H1 (cell line): ENCODE measurements at regions not wholly inside any gene's neighbourhood (a gene's known extent, or its start where the extent isn't known, plus 50 kb on each side); places are given as distances from the start of the nearest gene placed in this dataset.

ENCODE experiments used
- CTCF ChIA-PET: fragments of 300-600 bp; sonication (Branson Sonifier 250); formaldehyde crosslinking; loops from one replicate; lab custom pipeline; 2021; ENCODE audit not compliant: partially characterized antibody; lab: Charles Lee
- POLR2A ChIA-PET: fragments of 300-600 bp; sonication (Branson Sonifier 250); formaldehyde crosslinking; loops from one replicate; lab custom pipeline; 2021; ENCODE audit warnings: inconsistent platforms; ENCODE audit not compliant: partially characterized antibody; lab: Charles Lee
- DNase-seq, 2 experiments: peaks; one replicate each; pipeline versions ENCODE4 v3.0.0 to v3.0.0-alpha.2; 2010 to 2022; ENCODE audit warnings: low spot score in 2 of 2, low read depth in 1 of 2, mixed read lengths in 1 of 2
- FAIRE-seq: peaks from 2 replicates; lab custom pipeline; 2011; peaks lifted over from hg19 to GRCh38; lab: Jason Lieb, UNC
- H2AFZ ChIP-seq: 2 replicates; pipeline ENCODE4 v1.8.1; 2012; ENCODE audit warnings: low read length, inconsistent platforms
- H2AK5ac ChIP-seq: 2 replicates; pipeline ENCODE4 v1.6.1; 2013; ENCODE audit warnings: low read depth, low read length
- H2BK120ac ChIP-seq: replicated peaks from 2 replicates; pipeline ENCODE3; 2013; ENCODE audit warnings: low read depth, low read length, inconsistent platforms
- H2BK12ac ChIP-seq: 2 replicates; pipeline ENCODE4 v1.6.1; 2013; ENCODE audit warnings: low read depth, low read length
- H2BK15ac ChIP-seq: 2 replicates; pipeline ENCODE4 v1.6.1; 2013; ENCODE audit warnings: low read length
- H2BK20ac ChIP-seq: 2 replicates; pipeline ENCODE4 v1.6.1; 2013; ENCODE audit warnings: low read length
- H2BK5ac ChIP-seq: 2 replicates; pipeline ENCODE4 v1.6.1; 2013; ENCODE audit warnings: low read depth, low read length
- H3K14ac ChIP-seq: 2 replicates; pipeline ENCODE4 v1.6.1; 2013; ENCODE audit warnings: inconsistent platforms; ENCODE audit not compliant: insufficient read length
- H3K18ac ChIP-seq: 2 replicates; pipeline ENCODE4 v1.6.1; 2013; ENCODE audit warnings: low read length; ENCODE audit errors: extremely low read depth
- H3K23ac ChIP-seq: 2 replicates; pipeline ENCODE4 v1.6.1; 2013; ENCODE audit warnings: inconsistent platforms; ENCODE audit not compliant: insufficient read length
- H3K23me2 ChIP-seq: 2 replicates; pipeline ENCODE4 v1.6.1; 2013; ENCODE audit warnings: low read depth, low read length
- H3K27ac ChIP-seq: 2 replicates; pipeline ENCODE4 v1.6.1; 2011; ENCODE audit warnings: low read depth, low read length, inconsistent platforms
- H3K27me3 ChIP-seq, 4 experiments: replicated peaks in 1 of 4; 1 replicate in 1 of 4; 2 replicates in 3 of 4; pipeline versions ENCODE4 v1.6.1 to v1.8.1; 2011 to 2013; ENCODE audit warnings: low read length in 3 of 4, mild to moderate bottlenecking in 3 of 4, inconsistent platforms in 2 of 4, mixed read lengths in 2 of 4, moderate library complexity in 1 of 4; ENCODE audit not compliant: control insufficient read depth in 3 of 4, insufficient read depth in 3 of 4; ENCODE audit errors: extremely low read depth in 1 of 4
- H3K36me3 ChIP-seq, 4 experiments: 2 replicates each; pipeline versions ENCODE4 v1.6.1 to v1.8.1; 2011 to 2013; ENCODE audit warnings: mild to moderate bottlenecking in 4 of 4, low read length in 3 of 4, moderate library complexity in 2 of 4, control low read depth in 1 of 4, inconsistent platforms in 1 of 4; ENCODE audit not compliant: insufficient read depth in 4 of 4, control insufficient read depth in 2 of 4
- H3K4ac ChIP-seq: replicated peaks from 2 replicates; pipeline ENCODE3; 2013; ENCODE audit warnings: low read length, low read depth, mixed read lengths, inconsistent platforms; ENCODE audit not compliant: insufficient read length
- H3K4me1 ChIP-seq, 4 experiments: replicated peaks in 1 of 4; 1 replicate in 1 of 4; 2 replicates in 3 of 4; pipeline versions ENCODE4 v1.6.1 to v1.8.1; 2011 to 2013; ENCODE audit warnings: low read length in 3 of 4, inconsistent platforms in 2 of 4, mixed read lengths in 1 of 4; ENCODE audit not compliant: insufficient read depth in 4 of 4, control insufficient read depth in 3 of 4
- H3K4me2 ChIP-seq, 2 experiments: 2 replicates each; pipeline versions ENCODE4 v1.6.1 to v1.8.1; 2011 to 2013; ENCODE audit warnings: low read depth in 2 of 2, low read length in 2 of 2, control low read depth in 1 of 2, inconsistent platforms in 1 of 2, mild to moderate bottlenecking in 1 of 2; ENCODE audit not compliant: insufficient read depth in 1 of 2
- H3K4me3 ChIP-seq, 4 experiments: fragments of 200-600, 300-600 bp in 1 of 4; sonication (generic), shearing (Covaris generic), sonication (Bioruptor Twin) in 1 of 4; 2 replicates each; pipeline versions ENCODE4 v1.5.1 to v1.8.1; 2011 to 2016; ENCODE audit warnings: low read length in 4 of 4, low read depth in 3 of 4, control low read depth in 2 of 4, inconsistent platforms in 2 of 4, mild to moderate bottlenecking in 2 of 4, mixed read lengths in 1 of 4, moderate library complexity in 1 of 4; ENCODE audit not compliant: insufficient read depth in 2 of 4; ENCODE audit errors: extremely low read depth in 1 of 4
- H3K56ac ChIP-seq: replicated peaks from 2 replicates; pipeline ENCODE3; 2013; ENCODE audit warnings: low read depth, mild to moderate bottlenecking, mixed read lengths, low read length, inconsistent platforms; ENCODE audit not compliant: insufficient read length
- H3K79me1 ChIP-seq: 2 replicates; pipeline ENCODE4 v1.6.1; 2013; ENCODE audit warnings: low read depth, low read length, control low read depth
- H3K79me2 ChIP-seq, 2 experiments: 2 replicates each; pipeline versions ENCODE4 v1.6.1 to v1.8.1; 2012 to 2013; ENCODE audit warnings: low read length in 2 of 2, mild to moderate bottlenecking in 2 of 2, inconsistent platforms in 1 of 2; ENCODE audit not compliant: insufficient read depth in 2 of 2, control insufficient read depth in 1 of 2
- H3K9ac ChIP-seq, 4 experiments: replicated peaks in 1 of 4; 1 replicate in 1 of 4; 2 replicates in 3 of 4; pipeline versions ENCODE4 v1.6.1 to v1.8.1; 2011 to 2013; ENCODE audit warnings: low read depth in 3 of 4, low read length in 3 of 4, control low read depth in 2 of 4, mild to moderate bottlenecking in 2 of 4, moderate library complexity in 2 of 4, inconsistent platforms in 1 of 4; ENCODE audit errors: extremely low read depth in 1 of 4
- H3K9me3 ChIP-seq, 2 experiments: 2 replicates each; pipeline versions ENCODE4 v1.6.1 to v1.8.1; 2012 to 2013; ENCODE audit warnings: mild to moderate bottlenecking in 2 of 2, moderate library complexity in 2 of 2, control low read depth in 1 of 2, inconsistent platforms in 1 of 2, low read depth in 1 of 2, low read length in 1 of 2, mixed read lengths in 1 of 2; ENCODE audit not compliant: insufficient read depth in 2 of 2
- H4K20me1 ChIP-seq, 2 experiments: replicated peaks in 1 of 2; 2 replicates each; pipeline versions ENCODE3 to v1.8.1; 2011 to 2013; ENCODE audit warnings: inconsistent platforms in 2 of 2, low read length in 2 of 2, mild to moderate bottlenecking in 1 of 2; ENCODE audit not compliant: insufficient read depth in 2 of 2, control insufficient read depth in 1 of 2
- H4K5ac ChIP-seq: 2 replicates; pipeline ENCODE4 v1.6.1; 2013; ENCODE audit warnings: low read length, low read depth, mixed read lengths, inconsistent platforms; ENCODE audit not compliant: insufficient read length
- H4K8ac ChIP-seq: 2 replicates; pipeline ENCODE4 v1.8.0; 2013; ENCODE audit warnings: mild to moderate bottlenecking, moderate library complexity, low read length, inconsistent platforms; ENCODE audit not compliant: insufficient read depth; ENCODE audit errors: extremely low read depth
- H4K91ac ChIP-seq: replicated peaks from 2 replicates; pipeline ENCODE3; 2013; ENCODE audit warnings: low read length, mixed read lengths, inconsistent platforms; ENCODE audit not compliant: insufficient read length
- TEAD4 ChIP-seq: IDR thresholded peaks from 2 replicates; pipeline ENCODE4 v1.6.1; 2012; ENCODE audit warnings: low read depth, low read length, inconsistent platforms, mixed read lengths
- WGBS, 2 experiments: shearing (Covaris generic) in 1 of 2; methylation state at CpG; one replicate each; pipeline versions ENCODE4 v1.1.6 to v1.1.7; 2013 to 2015; ENCODE audit warnings: low lambda C conversion rate in 2 of 2, mixed read lengths in 2 of 2, inconsistent platforms in 1 of 2, low coverage in 1 of 2, missing lambda C conversion rate in 1 of 2; ENCODE audit not compliant: insufficient replicate concordance in 2 of 2, insufficient coverage in 1 of 2, insufficient read length in 1 of 2; ENCODE audit errors: extremely low coverage in 1 of 2, missing lambda C conversion rate in 1 of 2; 5-methylcytosine and 5-hydroxymethylcytosine counted together

GRCh38 chr2:204344119-204344518 is 201.2 kb upstream of the PARD3B start:
- 92% methylated on average over 2 of the region's 2 CpGs; no CpG with 5 or more reads in 1 of the 2 experiments for WGBS, 2 experiments
- Histone ChIP-seq H4K8ac (no peak overlapping the region), H3K4me3 (no peak overlapping the region), H3K18ac (no peak overlapping the region), H3K4me2 (no peak overlapping the region), H2BK20ac (no peak overlapping the region), H3K9me3 (no peaks in the 10 kb centered on the region), H4K91ac (no peak overlapping the region), H3K9ac (no peak overlapping the region)
- no peak for FAIRE-seq
- CTCF ChIA-PET: interaction anchor here (0.9 to 1.4 kb wide), 3 partner anchors 83 to 343 kb away, joined by 3 read pairs; no protein-coding TSS in a partner anchor
- no peak for TF ChIP-seq TEAD4
- TF ChIP-seq, all 59 proteins: peak for 0
- Histone ChIP-seq H3K4me1 (0 out of 7 replicates have a peak, but pooled peaks cover 0 to 4% (median 0%) of the 10 kb centered on the region in 4 experiments), H2BK5ac (no peak overlapping the region), H2AFZ (peak overlapping the region; percentile 46; the same call in 1 of the 2 replicates), H3K79me2 (no peaks in the 10 kb centered on the region), H4K5ac (no peak overlapping the region), H3K79me1 (no peaks in the 10 kb centered on the region), H4K20me1 (no peaks in the 10 kb centered on the region), H3K23ac (no peak overlapping the region), H3K56ac (no peak overlapping the region), H2AK5ac (no peak overlapping the region), H3K14ac (no peak overlapping the region), H3K27me3 (no peaks in the 10 kb centered on the region), H3K36me3 (no peaks in the 10 kb centered on the region), H2BK120ac (no peak overlapping the region), H3K4ac (no peak overlapping the region), H3K27ac (no peak overlapping the region), H2BK15ac (no peak overlapping the region), H2BK12ac (no peak overlapping the region), H3K23me2 (no peaks in the 10 kb centered on the region)
- POLR2A ChIA-PET: no interaction called here
- no peak for DNase-seq
